ENCODE measurements at regions not wholly inside any gene's neighbourhood (a gene's known extent, or its start where the extent isn't known, plus 50 kb on each side); places are given as distances from the start of the nearest gene placed in this dataset.

- Histone ChIP-seq H3K4me1 (ENCODE audit: insufficient read depth, low read length) (no peaks in the 10 kb centered on the region), H3K4me2 (ENCODE audit: insufficient read depth, low read length) (no peak overlapping the region), H2AFZ (ENCODE audit: low read depth, low read length) (no peak overlapping the region), H3K36me3 (ENCODE audit: insufficient read depth, low read length) (no peaks in the 10 kb centered on the region), H3K9me3 (ENCODE audit: insufficient read depth, low read length, severe bottlenecking) (no peaks in the 10 kb centered on the region), H3K4me3 (ENCODE audit: low read depth in 1 of 2, low read length in 2 of 2) (no peak overlapping the region), H3K27ac (ENCODE audit: low read length) (no peak overlapping the region), H4K20me1 (ENCODE audit: insufficient read depth, low read length) (no peaks in the 10 kb centered on the region), H3K9ac (ENCODE audit: low read depth, low read length) (no peak overlapping the region), H3K79me2 (ENCODE audit: insufficient read depth, low read length) (no peaks in the 10 kb centered on the region), H3K27me3 (ENCODE audit: insufficient read depth, low read length, poor library complexity) (no peaks in the 10 kb centered on the region)
- TF ChIP-seq EZH2 (IDR thresholded peaks at IDR 0.05; ENCODE audit: borderline replicate concordance, low read depth, low read length, severe bottlenecking) (no peak), CTCF (IDR thresholded peaks at IDR 0.05; ENCODE audit: borderline replicate concordance, extremely low read depth, low read length, poor library complexity, severe bottlenecking) (no peak)
- no peak for ATAC-seq (ENCODE audit: insufficient read depth, low read depth)
- DNase-seq: no peak
Observed at GRCh38 chr14:82621881-82622450, 1088.3 kb upstream of the SEL1L start.

- Histone ChIP-seq H3K4me2 (ENCODE audit: insufficient read depth, low read length) (no peak overlapping the region), H3K9ac (ENCODE audit: low read depth, low read length) (no peak overlapping the region), H2AFZ (ENCODE audit: low read depth, low read length) (no peak overlapping the region), H3K27ac (ENCODE audit: low read length) (no peak overlapping the region), H3K4me3 (ENCODE audit: low read depth in 1 of 2, low read length in 2 of 2) (no peak overlapping the region), H3K79me2 (ENCODE audit: insufficient read depth, low read length) (no peaks in the 10 kb centered on the region), H3K27me3 (ENCODE audit: insufficient read depth, low read length, poor library complexity) (no peaks in the 10 kb centered on the region), H3K9me3 (ENCODE audit: insufficient read depth, low read length, severe bottlenecking) (no peaks in the 10 kb centered on the region), H3K36me3 (ENCODE audit: insufficient read depth, low read length) (no peaks in the 10 kb centered on the region), H4K20me1 (ENCODE audit: insufficient read depth, low read length) (no peaks in the 10 kb centered on the region), H3K4me1 (ENCODE audit: insufficient read depth, low read length) (no peaks in the 10 kb centered on the region)
- ATAC-seq (ENCODE audit: insufficient read depth, low read depth): no peak
- DNase-seq: no peak
- no peak for TF ChIP-seq EZH2 (IDR thresholded peaks at IDR 0.05; ENCODE audit: borderline replicate concordance, low read depth, low read length, severe bottlenecking)
- TF ChIP-seq CTCF (IDR thresholded peaks at IDR 0.05; ENCODE audit: borderline replicate concordance, extremely low read depth, low read length, poor library complexity, severe bottlenecking): no peak
Observed at GRCh38 chr14:82626156-82627066, 1092.8 kb upstream of the SEL1L start.

- Histone ChIP-seq H3K36me3 (ENCODE audit: insufficient read depth, low read length) (no peaks in the 10 kb centered on the region), H3K4me1 (ENCODE audit: insufficient read depth, low read length) (no peaks in the 10 kb centered on the region), H3K27me3 (ENCODE audit: insufficient read depth, low read length, poor library complexity) (no peaks in the 10 kb centered on the region), H3K4me3 (ENCODE audit: low read depth in 1 of 2, low read length in 2 of 2) (no peak overlapping the region), H4K20me1 (ENCODE audit: insufficient read depth, low read length) (no peaks in the 10 kb centered on the region), H3K27ac (ENCODE audit: low read length) (no peak overlapping the region), H3K79me2 (ENCODE audit: insufficient read depth, low read length) (no peaks in the 10 kb centered on the region), H3K9ac (ENCODE audit: low read depth, low read length) (no peak overlapping the region), H3K9me3 (ENCODE audit: insufficient read depth, low read length, severe bottlenecking) (no peaks in the 10 kb centered on the region), H2AFZ (ENCODE audit: low read depth, low read length) (no peak overlapping the region), H3K4me2 (ENCODE audit: insufficient read depth, low read length) (no peak overlapping the region)
- ATAC-seq (ENCODE audit: insufficient read depth, low read depth) (no peak), DNase-seq (no peak)
- no peak for TF ChIP-seq EZH2 (IDR thresholded peaks at IDR 0.05; ENCODE audit: borderline replicate concordance, low read depth, low read length, severe bottlenecking)
- no peak for TF ChIP-seq CTCF (IDR thresholded peaks at IDR 0.05; ENCODE audit: borderline replicate concordance, extremely low read depth, low read length, poor library complexity, severe bottlenecking)
Observed at GRCh38 chr14:82635915-82636314, 1102.3 kb upstream of the SEL1L start.

Data from DND-41 (cell line).